WERI-Rb-1 (cell line): ENCODE measurements at regions not wholly inside any gene's neighbourhood (a gene's known extent, or its start where the extent isn't known, plus 50 kb on each side); places are given as distances from the start of the nearest gene placed in this dataset.

ENCODE experiments used
- DNase-seq: peaks from one replicate; pipeline ENCODE4 v3.0.0-alpha.2; 2020
- H3K27ac ChIP-seq: fragments of 250-450 bp; sonication (Bioruptor Pico); 2 replicates; pipeline ENCODE4 v1.5.1; 2020; ENCODE audit warnings: mild to moderate bottlenecking, moderate library complexity
- H3K27me3 ChIP-seq: fragments of 250-450 bp; sonication (Bioruptor Pico); 2 replicates; pipeline ENCODE4 v1.5.1; 2021; ENCODE audit warnings: mild to moderate bottlenecking, low read depth, moderate library complexity; ENCODE audit not compliant: insufficient read depth, severe bottlenecking
- H3K36me3 ChIP-seq: fragments of 250-450 bp; sonication (Bioruptor Pico); 2 replicates; pipeline ENCODE4 v1.5.1; 2020; ENCODE audit warnings: mild to moderate bottlenecking, moderate library complexity
- H3K4me3 ChIP-seq: 2 replicates; pipeline ENCODE4 v1.5.1; 2011; ENCODE audit warnings: low read depth, mild to moderate bottlenecking, control low read depth, low read length
- H3K9me3 ChIP-seq: fragments of 250-450 bp; sonication (Bioruptor Pico); 2 replicates; pipeline ENCODE4 v1.5.1; 2021; ENCODE audit warnings: mild to moderate bottlenecking, moderate library complexity; ENCODE audit not compliant: severe bottlenecking
- CTCF ChIP-seq: IDR thresholded peaks from 2 replicates; pipeline ENCODE4 v1.5.1; 2011; ENCODE audit warnings: low read depth, mild to moderate bottlenecking, control low read depth, inconsistent platforms, low read length

- no peaks in the 10 kb centered on the region for H3K36me3 ChIP-seq
- TF ChIP-seq CTCF: no peak
- no peak overlapping the region for H3K4me3 ChIP-seq
- DNase-seq: no peak
- no peaks in the 10 kb centered on the region for H3K27me3 ChIP-seq
- no peaks in the 10 kb centered on the region for H3K9me3 ChIP-seq
- H3K27ac ChIP-seq: no peak overlapping the region
Measured at GRCh38 chr18:39053571-39053970, 1488.0 kb upstream of the CELF4 start.

- no peak for TF ChIP-seq CTCF
- DNase-seq: no peak
- no peak overlapping the region for H3K27ac ChIP-seq
- no peak overlapping the region for H3K4me3 ChIP-seq
- H3K27me3 ChIP-seq: no peaks in the 10 kb centered on the region
- H3K36me3 ChIP-seq: no peaks in the 10 kb centered on the region
- H3K9me3 ChIP-seq: no peaks in the 10 kb centered on the region
Measured at GRCh38 chr18:39051013-39051412, 1485.4 kb upstream of the CELF4 start.

GRCh38 chr18:39039813-39040212 lies 1474.2 kb upstream of the CELF4 start:
- no peak for DNase-seq
- Histone ChIP-seq H3K4me3 (no peak overlapping the region), H3K27me3 (no peaks in the 10 kb centered on the region), H3K36me3 (no peaks in the 10 kb centered on the region), H3K9me3 (no peaks in the 10 kb centered on the region), H3K27ac (no peak overlapping the region)
- TF ChIP-seq CTCF: no peak

- no peaks in the 10 kb centered on the region for H3K9me3 ChIP-seq
- no peak for DNase-seq
- no peak overlapping the region for H3K4me3 ChIP-seq
- no peak overlapping the region for H3K27ac ChIP-seq
- TF ChIP-seq CTCF: no peak
- no peaks in the 10 kb centered on the region for H3K27me3 ChIP-seq
- H3K36me3 ChIP-seq: no peaks in the 10 kb centered on the region
Measured at GRCh38 chr18:39037925-39038324, 1472.3 kb upstream of the CELF4 start.

GRCh38 chr18:39033312-39033711 lies 1467.7 kb upstream of the CELF4 start:
- TF ChIP-seq CTCF: no peak
- H3K4me3 ChIP-seq: no peak overlapping the region
- no peaks in the 10 kb centered on the region for H3K27me3 ChIP-seq
- DNase-seq: no peak
- H3K36me3 ChIP-seq: no peaks in the 10 kb centered on the region
- H3K9me3 ChIP-seq: no peaks in the 10 kb centered on the region
- H3K27ac ChIP-seq: no peak overlapping the region

GRCh38 chr18:39031647-39032046 lies 1466.0 kb upstream of the CELF4 start:
- Histone ChIP-seq H3K9me3 (no peaks in the 10 kb centered on the region), H3K36me3 (no peaks in the 10 kb centered on the region), H3K27me3 (no peaks in the 10 kb centered on the region), H3K27ac (no peak overlapping the region), H3K4me3 (no peak overlapping the region)
- DNase-seq: no peak
- no peak for TF ChIP-seq CTCF
